WTC11 (cell line): ENCODE measurements at regions not wholly inside any gene's neighbourhood (a gene's known extent, or its start where the extent isn't known, plus 50 kb on each side); places are given as distances from the start of the nearest gene placed in this dataset.

Experiments used
- ATAC-seq: fragments of 200-7000 bp; cut with Tn5 transposase; 2 replicates; pipeline ENCODE4 v1.10.0; 2021; ENCODE audit warnings: mild to moderate bottlenecking, moderate library complexity
- CTCF ChIA-PET: fragments of 300-600 bp; sonication (Branson Sonifier 250); formaldehyde crosslinking; loops from one replicate; lab custom pipeline; 2021; ENCODE audit warnings: antibody characterized with exemption; lab: Charles Lee
- POLR2A ChIA-PET: fragments of 350-600 bp; sonication (Branson Sonifier 250); formaldehyde crosslinking; loops from one replicate; lab custom pipeline; 2021; ENCODE audit warnings: antibody characterized with exemption; lab: Charles Lee
- DNase-seq: peaks from one replicate; pipeline ENCODE4 v3.0.0; 2021; ENCODE audit warnings: low spot score
- H3K27ac Mint-ChIP-seq: 2 replicates; pipeline ENCODE4 v1.8.0; 2021; ENCODE audit warnings: mixed read lengths
- H3K27me3 Mint-ChIP-seq: 2 replicates; pipeline ENCODE4 v1.8.0; 2021; ENCODE audit warnings: low read depth, mild to moderate bottlenecking, moderate library complexity, mixed read lengths
- H3K36me3 Mint-ChIP-seq: 2 replicates; pipeline ENCODE4 v1.8.0; 2021; ENCODE audit warnings: mixed read lengths
- H3K4me1 Mint-ChIP-seq: 2 replicates; pipeline ENCODE4 v1.8.0; 2022; ENCODE audit warnings: mixed read lengths
- H3K4me3 Mint-ChIP-seq: 2 replicates; pipeline ENCODE4 v1.8.0; 2021; ENCODE audit warnings: mild to moderate bottlenecking, moderate library complexity, mixed read lengths
- H3K9me3 Mint-ChIP-seq: 2 replicates; pipeline ENCODE4 v1.8.0; 2021; ENCODE audit warnings: mixed read lengths
- ATF1 ChIP-seq: sonication (generic); formaldehyde crosslinking; IDR thresholded peaks from 2 replicates; pipeline ENCODE4 v1.8.1; 2023; ENCODE audit warnings: mild to moderate bottlenecking, moderate library complexity, missing genetic modification reagents
- ATF3 ChIP-seq: sonication (generic); formaldehyde crosslinking; conservative IDR thresholded peaks from 2 replicates; pipeline ENCODE4 v1.8.1; 2022; ENCODE audit warnings: mild to moderate bottlenecking, missing genetic modification reagents
- CBFB ChIP-seq: sonication (generic); formaldehyde crosslinking; IDR thresholded peaks from 2 replicates; pipeline ENCODE4 v1.8.1; 2022; ENCODE audit warnings: mild to moderate bottlenecking, low read depth, missing genetic modification reagents
- CREM ChIP-seq: sonication (generic); formaldehyde crosslinking; IDR thresholded peaks from 2 replicates; pipeline ENCODE4 v1.8.1; 2022; ENCODE audit warnings: mild to moderate bottlenecking, missing genetic modification reagents, moderate library complexity
- ELF4 ChIP-seq: sonication (generic); formaldehyde crosslinking; IDR thresholded peaks from 2 replicates; pipeline ENCODE4 v1.8.1; 2022; ENCODE audit warnings: low read depth, mild to moderate bottlenecking, moderate library complexity, missing genetic modification reagents
- ESRRA ChIP-seq: sonication (generic); formaldehyde crosslinking; IDR thresholded peaks from 2 replicates; pipeline ENCODE4 v1.8.1; 2022; ENCODE audit warnings: mild to moderate bottlenecking, missing genetic modification reagents, borderline replicate concordance
- FOXJ3 ChIP-seq: sonication (generic); formaldehyde crosslinking; IDR thresholded peaks from 2 replicates; pipeline ENCODE4 v1.9.0; 2021; ENCODE audit warnings: missing genetic modification reagents, mild to moderate bottlenecking, borderline replicate concordance
- FOXP1 ChIP-seq: sonication (generic); formaldehyde crosslinking; IDR thresholded peaks from 2 replicates; pipeline ENCODE4 v1.8.0; 2022; ENCODE audit warnings: missing genetic modification reagents, mild to moderate bottlenecking, moderate library complexity, borderline replicate concordance
- FOXP4 ChIP-seq: sonication (generic); formaldehyde crosslinking; IDR thresholded peaks from 2 replicates; pipeline ENCODE4 v1.8.0; 2022; ENCODE audit warnings: mild to moderate bottlenecking, missing genetic modification reagents
- MAX ChIP-seq: sonication (generic); formaldehyde crosslinking; IDR thresholded peaks from 2 replicates; pipeline ENCODE4 v1.8.0; 2022; ENCODE audit warnings: mild to moderate bottlenecking, missing genetic modification reagents
- PRDM15 ChIP-seq: sonication (generic); formaldehyde crosslinking; IDR thresholded peaks from 2 replicates; pipeline ENCODE4 v1.8.0; 2022; ENCODE audit warnings: missing genetic modification reagents
- TEAD4 ChIP-seq: sonication (generic); formaldehyde crosslinking; IDR thresholded peaks from 2 replicates; pipeline ENCODE4 v1.8.0; 2022; ENCODE audit warnings: mild to moderate bottlenecking, missing genetic modification reagents
- ZBTB21 ChIP-seq: sonication (generic); formaldehyde crosslinking; IDR thresholded peaks from 2 replicates; pipeline ENCODE4 v1.8.1; 2023; ENCODE audit warnings: mild to moderate bottlenecking, missing genetic modification reagents, borderline replicate concordance
- TF ChIP-seq, protein P1 (sequence below): fragments of 250-450 bp; sonication (Bioruptor Pico); IDR thresholded peaks from 2 replicates; pipeline ENCODE4 v1.8.0; 2021; ENCODE audit warnings: mild to moderate bottlenecking
- TF ChIP-seq, protein P2 (sequence below): sonication (generic); formaldehyde crosslinking; IDR thresholded peaks from 2 replicates; pipeline ENCODE4 v1.8.1; 2022; ENCODE audit warnings: mild to moderate bottlenecking, moderate library complexity, missing genetic modification reagents

- Mint-ChIP-seq H3K9me3 (peaks cover 9% of the 10 kb centered on the region), H3K4me3 (no peak overlapping the region), H3K36me3 (peaks cover 51% of the 10 kb centered on the region), H3K27me3 (no peaks in the 10 kb centered on the region), H3K4me1 (peaks cover 35% of the 10 kb centered on the region), H3K27ac (no peak overlapping the region)
- ChIA-PET CTCF (no interaction called here), POLR2A (no interaction called here)
- no peak for ATAC-seq
- no peak for DNase-seq
- TF ChIP-seq MAX (no peak), CREM (CRISPR knock-in tag) (no peak), ELF4 (CRISPR knock-in tag) (no peak), PRDM15 (no peak), ATF1 (CRISPR knock-in tag) (no peak), TEAD4 (CRISPR knock-in tag) (no peak), FOXP1 (no peak), ZBTB21 (CRISPR knock-in tag) (no peak)
- TF ChIP-seq, protein P1, sequence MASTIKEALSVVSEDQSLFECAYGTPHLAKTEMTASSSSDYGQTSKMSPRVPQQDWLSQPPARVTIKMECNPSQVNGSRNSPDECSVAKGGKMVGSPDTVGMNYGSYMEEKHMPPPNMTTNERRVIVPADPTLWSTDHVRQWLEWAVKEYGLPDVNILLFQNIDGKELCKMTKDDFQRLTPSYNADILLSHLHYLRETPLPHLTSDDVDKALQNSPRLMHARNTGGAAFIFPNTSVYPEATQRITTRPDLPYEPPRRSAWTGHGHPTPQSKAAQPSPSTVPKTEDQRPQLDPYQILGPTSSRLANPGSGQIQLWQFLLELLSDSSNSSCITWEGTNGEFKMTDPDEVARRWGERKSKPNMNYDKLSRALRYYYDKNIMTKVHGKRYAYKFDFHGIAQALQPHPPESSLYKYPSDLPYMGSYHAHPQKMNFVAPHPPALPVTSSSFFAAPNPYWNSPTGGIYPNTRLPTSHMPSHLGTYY (CRISPR knock-in tag): no peak
Measured at GRCh38 chrX:113986427-113986826, 597.5 kb upstream of the HTR2C start.

DNA sequence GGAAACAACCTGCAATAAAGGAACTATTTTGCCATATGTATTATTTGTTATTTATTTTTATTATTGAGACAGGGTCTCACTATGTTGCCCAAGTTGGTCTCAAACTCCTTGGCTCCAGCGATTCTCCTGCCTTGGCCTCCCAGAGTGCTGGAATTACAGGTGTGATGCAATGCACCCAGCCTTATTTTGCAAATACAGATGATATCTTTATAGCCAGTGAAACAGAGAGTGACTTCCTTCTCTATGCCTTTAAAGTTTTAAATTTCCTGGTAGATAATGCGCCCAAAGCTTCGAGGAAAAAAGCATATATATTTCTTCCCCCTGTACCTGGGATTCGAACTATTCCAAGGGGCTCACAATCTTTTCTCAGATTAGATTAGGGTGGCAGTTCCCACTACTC, 601.1 kb upstream of the HTR2C start:
- H3K4me3 Mint-ChIP-seq: no peak overlapping the region
- peaks cover 35% of the 10 kb centered on the region for H3K9me3 Mint-ChIP-seq
- TF ChIP-seq, protein P2, sequence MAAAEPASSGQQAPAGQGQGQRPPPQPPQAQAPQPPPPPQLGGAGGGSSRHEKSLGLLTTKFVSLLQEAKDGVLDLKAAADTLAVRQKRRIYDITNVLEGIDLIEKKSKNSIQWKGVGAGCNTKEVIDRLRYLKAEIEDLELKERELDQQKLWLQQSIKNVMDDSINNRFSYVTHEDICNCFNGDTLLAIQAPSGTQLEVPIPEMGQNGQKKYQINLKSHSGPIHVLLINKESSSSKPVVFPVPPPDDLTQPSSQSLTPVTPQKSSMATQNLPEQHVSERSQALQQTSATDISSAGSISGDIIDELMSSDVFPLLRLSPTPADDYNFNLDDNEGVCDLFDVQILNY (CRISPR knock-in tag): no peak
- TF ChIP-seq ESRRA: no peak
- ChIA-PET POLR2A (no interaction called here), CTCF (no interaction called here)
- H3K4me1 Mint-ChIP-seq: peaks cover 25% of the 10 kb centered on the region
- H3K27me3 Mint-ChIP-seq: no peaks in the 10 kb centered on the region
- no peak for DNase-seq
- peaks cover 80% of the 10 kb centered on the region for H3K36me3 Mint-ChIP-seq
- ATAC-seq: no peak
- no peak overlapping the region for H3K27ac Mint-ChIP-seq

- ChIA-PET POLR2A (no interaction called here), CTCF (no interaction called here)
- H3K27me3 Mint-ChIP-seq: no peaks in the 10 kb centered on the region
- no peak for ATAC-seq
- TF ChIP-seq CBFB (CRISPR knock-in tag) (no peak), ATF3 (CRISPR knock-in tag) (no peak), FOXJ3 (CRISPR knock-in tag) (no peak)
- H3K4me3 Mint-ChIP-seq: no peak overlapping the region
- no peak overlapping the region for H3K27ac Mint-ChIP-seq
- DNase-seq: no peak
- peaks cover 64% of the 10 kb centered on the region for H3K36me3 Mint-ChIP-seq
- H3K4me1 Mint-ChIP-seq: peaks cover 35% of the 10 kb centered on the region
- H3K9me3 Mint-ChIP-seq: peaks cover 35% of the 10 kb centered on the region
Measured at GRCh38 chrX:113980953-113981352, 602.9 kb upstream of the HTR2C start.

DNA sequence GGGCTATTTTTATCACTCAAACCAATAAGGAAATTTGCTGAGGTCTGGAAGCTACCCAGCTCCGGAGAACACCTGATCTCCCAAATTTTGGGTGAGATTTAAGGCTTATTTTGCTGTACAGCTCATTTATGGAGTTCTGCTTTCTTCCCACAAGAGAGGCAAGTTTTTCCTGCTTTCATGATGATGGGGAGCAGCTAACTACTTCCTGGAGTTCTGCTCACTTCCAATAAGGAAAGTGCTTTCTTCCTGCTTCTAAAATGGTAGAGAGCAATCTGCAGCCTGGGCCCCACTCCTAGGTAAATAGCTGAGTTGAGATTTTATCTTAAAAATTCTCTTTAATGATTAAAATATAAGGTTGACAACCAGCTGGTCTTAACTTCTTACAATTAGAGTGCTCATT, 606.0 kb upstream of the HTR2C start:
- no peak for DNase-seq
- peaks cover 53% of the 10 kb centered on the region for H3K4me1 Mint-ChIP-seq
- H3K27ac Mint-ChIP-seq: no peak overlapping the region
- no peaks in the 10 kb centered on the region for H3K27me3 Mint-ChIP-seq
- no peak for ATAC-seq
- no peak overlapping the region for H3K4me3 Mint-ChIP-seq
- POLR2A ChIA-PET: no interaction called here
- no peak for TF ChIP-seq FOXP4 (CRISPR knock-in tag)
- peaks cover 48% of the 10 kb centered on the region for H3K36me3 Mint-ChIP-seq
- peaks cover 27% of the 10 kb centered on the region for H3K9me3 Mint-ChIP-seq
- CTCF ChIA-PET: no interaction called here
